GM18868 (cell line): ENCODE measurements at regions not wholly inside any gene's neighbourhood (a gene's known extent, or its start where the extent isn't known, plus 50 kb on each side); places are given as distances from the start of the nearest gene placed in this dataset.

ENCODE experiments used
- ATAC-seq: cut with Tn5 transposase; IDR thresholded peaks from one replicate; pipeline ENCODE4 v1.9.1; 2021; ENCODE audit warnings: mild to moderate bottlenecking, moderate library complexity; ENCODE audit not compliant: unreplicated experiment

DNA sequence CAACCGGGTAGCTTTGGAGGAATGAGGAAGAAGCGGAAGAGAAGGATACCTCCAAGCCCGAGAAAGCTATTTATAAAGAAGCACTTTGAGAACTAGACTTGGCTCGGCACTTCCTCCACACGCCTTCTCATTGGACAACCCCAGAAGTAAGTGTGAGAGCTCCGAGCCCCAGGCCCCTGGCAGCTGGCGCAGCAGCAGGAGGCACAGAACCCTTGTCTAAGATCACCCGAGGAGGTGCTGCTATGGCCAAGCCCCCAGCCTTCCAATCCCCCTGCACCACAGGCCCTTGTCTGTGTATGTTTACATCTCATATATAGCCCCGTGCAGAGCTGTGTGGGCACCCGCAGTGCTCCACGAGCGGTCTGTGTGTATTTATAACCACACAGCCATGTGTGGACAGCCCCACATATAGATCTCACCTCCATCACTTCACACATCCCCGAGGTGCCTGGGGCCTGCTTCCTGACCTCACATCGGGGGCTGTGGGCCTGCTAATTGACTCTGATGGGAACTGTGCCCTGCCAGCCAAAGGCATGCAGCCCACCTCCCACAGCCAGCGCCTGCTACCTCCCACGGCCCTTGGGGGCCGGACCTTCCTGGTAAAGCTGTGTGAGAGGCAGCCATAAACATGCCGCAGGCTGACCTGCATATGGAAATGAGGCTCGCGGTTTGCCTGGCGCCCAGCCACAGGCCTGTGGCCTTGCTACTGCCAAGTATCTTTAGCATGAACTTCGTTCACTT is 96.1 kb downstream of the C17orf67 start:
- ATAC-seq, result no peak

DNA sequence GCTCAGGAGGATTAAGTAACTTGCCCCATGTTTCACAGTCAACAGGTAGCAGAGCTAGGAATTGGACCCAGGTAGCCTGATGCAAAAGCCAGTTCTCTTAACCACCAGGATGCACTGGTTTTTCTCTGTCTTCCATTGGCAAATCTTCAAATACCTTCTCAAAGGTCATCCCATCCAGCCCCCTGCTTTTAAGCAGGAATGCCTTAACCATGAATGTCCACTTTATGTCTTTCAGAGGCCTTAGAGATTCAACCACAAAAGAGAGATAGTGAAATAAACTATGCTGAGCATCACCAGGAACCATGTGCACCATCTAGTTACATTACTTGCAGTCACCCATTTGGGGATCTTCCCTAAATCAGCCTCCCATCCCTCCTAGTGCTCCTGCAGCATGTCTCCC is 94.3 kb downstream of the C17orf67 start:
- ATAC-seq, result no peak

- no peak for ATAC-seq
Observed at GRCh38 chr17:56739776-56740175, 93.9 kb downstream of the C17orf67 start.

GRCh38 chr17:56740481-56740880 is 93.2 kb downstream of the C17orf67 start:
- ATAC-seq, result no peak
